ENCODE measurements at regions not wholly inside any gene's neighbourhood (a gene's known extent, or its start where the extent isn't known, plus 50 kb on each side); places are given as distances from the start of the nearest gene placed in this dataset.

DNA sequence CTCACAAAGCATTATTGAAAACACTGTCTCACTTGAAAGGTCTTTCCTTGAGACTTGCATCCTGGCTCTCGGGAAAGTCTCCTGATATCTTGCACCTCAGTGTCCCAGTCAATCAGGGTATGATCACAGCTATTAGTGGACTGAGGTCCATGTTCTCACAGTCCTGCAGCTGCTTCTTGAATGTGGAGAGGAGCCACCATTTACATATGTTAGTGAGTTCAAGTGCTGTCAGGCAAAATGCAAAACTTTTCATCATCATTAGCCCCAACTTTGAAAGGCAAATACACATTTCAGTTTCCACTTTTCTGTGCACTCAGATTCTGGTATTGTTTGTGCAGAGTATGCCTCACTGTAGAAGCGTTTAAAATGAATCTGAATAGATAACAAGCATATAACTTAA is 111.6 kb downstream of the SNX18 start:
- intact Hi-C loops (cut with micrococcal nuclease), result no loop called here
- H3K9me2 ChIP-seq (ENCODE audit: insufficient read depth), result no peaks in the 10 kb centered on the region
- no peaks in the 10 kb centered on the region for H3K9me3 ChIP-seq (ENCODE audit: control insufficient read depth in 1 of 2, insufficient read depth in 1 of 2, low read depth in 1 of 2, low read length in 2 of 2)
- H3K36me3 ChIP-seq (ENCODE audit: control insufficient read depth in 1 of 2, insufficient read depth in 2 of 2, low read length in 2 of 2), result no peaks in the 10 kb centered on the region
- no peak overlapping the region for H3K4me2 ChIP-seq (ENCODE audit: low read length)
- no peak overlapping the region for H3K9ac ChIP-seq (ENCODE audit: low read length)
- DNase-seq (ENCODE audit: low read depth, low spot score) (no peak), ATAC-seq (no peak)
- no peaks in the 10 kb centered on the region for H3K4me1 ChIP-seq (ENCODE audit: control insufficient read depth in 1 of 2, insufficient read depth in 2 of 2, low read length in 2 of 2)
- H3K27me3 ChIP-seq (ENCODE audit: insufficient read depth, low read length), result 0 out of 2 replicates have a peak, but pooled peaks cover 2% of the 10 kb centered on the region
- ChIA-PET CTCF (no interaction called here), POLR2A (no interaction called here), RAD21 (ENCODE audit: low non-redundant PET in 1 of 2, low total read pairs in 2 of 2, uncharacterized antibody in 2 of 2, unreplicated experiment in 2 of 2) (no interaction called here)
- no peaks in the 10 kb centered on the region for H4K20me1 ChIP-seq (ENCODE audit: insufficient read depth)
- no peak overlapping the region for H3K27ac ChIP-seq (ENCODE audit: low read depth, low read length)
- H2AFZ ChIP-seq (ENCODE audit: low read depth, low read length, poor library complexity, severe bottlenecking), result no peak overlapping the region
- H3K4me3 ChIP-seq (replicated peaks in 1 of 2; ENCODE audit: low read depth in 1 of 2, low read length in 2 of 2), result no peak overlapping the region
- TF ChIP-seq EZH2 (IDR thresholded peaks at IDR 0.05) (no peak), ZNF274 (IDR thresholded peaks at IDR 0.05; ENCODE audit: low read depth, low read length) (no peak), SP1 (IDR thresholded peaks at IDR 0.05; ENCODE audit: low read depth) (no peak), ELF1 (IDR thresholded peaks at IDR 0.05; ENCODE audit: borderline replicate concordance, low read depth) (no peak), ZFX (IDR thresholded peaks at IDR 0.05) (no peak), SIN3A (IDR thresholded peaks at IDR 0.05; ENCODE audit: low read depth) (no peak), YY1 (IDR thresholded peaks at IDR 0.05; ENCODE audit: extremely low read depth, insufficient replicate concordance, low read depth, low read length) (no peak), REST (IDR thresholded peaks at IDR 0.05; ENCODE audit: low read depth) (no peak), RAD21 (IDR thresholded peaks at IDR 0.05; ENCODE audit: low read depth) (no peak), CEBPB (IDR thresholded peaks at IDR 0.05; ENCODE audit: low read depth) (no peak), CTCF (IDR thresholded peaks at IDR 0.05 in 2 of 3, conservative IDR thresholded peaks at IDR 0.05 in 1 of 3; ENCODE audit: borderline replicate concordance in 1 of 3, insufficient read depth in 1 of 3, low read depth in 2 of 3, low read length in 2 of 3) (no peak), SRF (IDR thresholded peaks at IDR 0.05; ENCODE audit: low read depth) (no peak)
- TF ChIP-seq, protein P1, sequence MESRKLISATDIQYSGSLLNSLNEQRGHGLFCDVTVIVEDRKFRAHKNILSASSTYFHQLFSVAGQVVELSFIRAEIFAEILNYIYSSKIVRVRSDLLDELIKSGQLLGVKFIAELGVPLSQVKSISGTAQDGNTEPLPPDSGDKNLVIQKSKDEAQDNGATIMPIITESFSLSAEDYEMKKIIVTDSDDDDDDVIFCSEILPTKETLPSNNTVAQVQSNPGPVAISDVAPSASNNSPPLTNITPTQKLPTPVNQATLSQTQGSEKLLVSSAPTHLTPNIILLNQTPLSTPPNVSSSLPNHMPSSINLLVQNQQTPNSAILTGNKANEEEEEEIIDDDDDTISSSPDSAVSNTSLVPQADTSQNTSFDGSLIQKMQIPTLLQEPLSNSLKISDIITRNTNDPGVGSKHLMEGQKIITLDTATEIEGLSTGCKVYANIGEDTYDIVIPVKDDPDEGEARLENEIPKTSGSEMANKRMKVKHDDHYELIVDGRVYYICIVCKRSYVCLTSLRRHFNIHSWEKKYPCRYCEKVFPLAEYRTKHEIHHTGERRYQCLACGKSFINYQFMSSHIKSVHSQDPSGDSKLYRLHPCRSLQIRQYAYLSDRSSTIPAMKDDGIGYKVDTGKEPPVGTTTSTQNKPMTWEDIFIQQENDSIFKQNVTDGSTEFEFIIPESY (IDR thresholded peaks at IDR 0.05; ENCODE audit: extremely low read depth, insufficient replicate concordance, low read length), result no peak
- TF ChIP-seq, protein P2, sequence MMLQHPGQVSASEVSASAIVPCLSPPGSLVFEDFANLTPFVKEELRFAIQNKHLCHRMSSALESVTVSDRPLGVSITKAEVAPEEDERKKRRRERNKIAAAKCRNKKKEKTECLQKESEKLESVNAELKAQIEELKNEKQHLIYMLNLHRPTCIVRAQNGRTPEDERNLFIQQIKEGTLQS (IDR thresholded peaks at IDR 0.05), result no peak
- TF ChIP-seq, protein P3, sequence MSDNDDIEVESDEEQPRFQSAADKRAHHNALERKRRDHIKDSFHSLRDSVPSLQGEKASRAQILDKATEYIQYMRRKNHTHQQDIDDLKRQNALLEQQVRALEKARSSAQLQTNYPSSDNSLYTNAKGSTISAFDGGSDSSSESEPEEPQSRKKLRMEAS (IDR thresholded peaks at IDR 0.05), result no peak
- no TSS peak for BruUV-seq (replicated peaks)
- no peaks in the 10 kb centered on the region for H3K79me2 ChIP-seq (ENCODE audit: insufficient read depth, low read length)

Measured in HCT116 (cell line).